B cell (primary cell): ENCODE measurements at regions not wholly inside any gene's neighbourhood (a gene's known extent, or its start where the extent isn't known, plus 50 kb on each side); places are given as distances from the start of the nearest gene placed in this dataset.

Source experiments
- ATAC-seq: fragments of 200-7000 bp; cut with Tn5 transposase; one replicate; pipeline ENCODE4 v1.10.0; 2021; ENCODE audit warnings: low read depth, mild to moderate bottlenecking, moderate number of reproducible peaks, moderate library complexity
- CTCF ChIA-PET: fragments of 350-600 bp; sonication (Branson Sonifier 250); formaldehyde crosslinking; loops from one replicate; lab custom pipeline; 2021; ENCODE audit warnings: antibody characterized with exemption, inconsistent platforms; lab: Charles Lee
- POLR2A ChIA-PET: fragments of 350-600 bp; sonication (Branson Sonifier 250); formaldehyde crosslinking; loops from one replicate; lab custom pipeline; 2021; ENCODE audit warnings: antibody characterized with exemption; lab: Charles Lee
- DNase-seq: peaks from one replicate; pipeline ENCODE4 v3.0.0; 2013
- H2AFZ ChIP-seq: 2 replicates; pipeline ENCODE4 v1.6.1; 2012; ENCODE audit warnings: mild to moderate bottlenecking, low read depth, low read length; ENCODE audit not compliant: insufficient read depth, poor library complexity, severe bottlenecking
- H3K27ac ChIP-seq, 2 donors: 1 replicate in 1 of 2; 2 replicates in 1 of 2; pipeline ENCODE4 v1.5.1; 2012 to 2013; ENCODE audit warnings: low read length in 2 of 2, mild to moderate bottlenecking in 2 of 2, moderate library complexity in 1 of 2
- H3K27me3 ChIP-seq, 4 experiments: fragments of 200-600 bp in 1 of 4; sonication (generic) in 1 of 4; replicated peaks in 1 of 4; 1 replicate in 2 of 4; 2 replicates in 2 of 4; pipeline versions ENCODE4 v1.6.1 to v1.7.0; 2013 to 2016; ENCODE audit warnings: low read length in 3 of 4, mild to moderate bottlenecking in 2 of 4, mixed read lengths in 1 of 4, moderate library complexity in 1 of 4; ENCODE audit not compliant: insufficient read depth in 4 of 4, control insufficient read depth in 3 of 4; ENCODE audit errors: control extremely low read depth in 1 of 4
- H3K36me3 ChIP-seq, 2 experiments: replicated peaks in 1 of 2; 1 replicate in 1 of 2; 2 replicates in 1 of 2; pipeline versions ENCODE4 v1.6.1 to v1.7.1; 2013; ENCODE audit warnings: low read length in 1 of 2; ENCODE audit not compliant: insufficient read depth in 2 of 2, control insufficient read depth in 1 of 2; ENCODE audit errors: control extremely low read depth in 1 of 2, extremely low read depth in 1 of 2
- H3K4me1 ChIP-seq, 2 donors: fragments of 200-600 bp in 1 of 2; sonication (generic) in 1 of 2; 1 replicate in 1 of 2; 2 replicates in 1 of 2; pipeline versions ENCODE4 v1.5.1 to v1.6.1; 2013 to 2017; ENCODE audit warnings: low read length in 2 of 2; ENCODE audit not compliant: control insufficient read depth in 2 of 2, insufficient read depth in 2 of 2
- H3K4me2 ChIP-seq: replicated peaks from 2 replicates; pipeline ENCODE3; 2012; ENCODE audit warnings: mild to moderate bottlenecking, low read depth, low read length; ENCODE audit not compliant: poor library complexity, severe bottlenecking
- H3K4me3 ChIP-seq, 5 experiments: fragments of 200-600 bp in 1 of 5; sonication (generic) in 1 of 5; 1 replicate in 3 of 5; 2 replicates in 2 of 5; pipeline versions ENCODE4 v1.5.1 to v1.7.0; 2011 to 2016; ENCODE audit warnings: low read length in 4 of 5, mild to moderate bottlenecking in 4 of 5, low read depth in 2 of 5, control low read depth in 1 of 5, moderate library complexity in 1 of 5; ENCODE audit not compliant: insufficient read depth in 1 of 5; ENCODE audit errors: control extremely low read depth in 1 of 5, extremely low read depth in 1 of 5
- H3K79me2 ChIP-seq: fragments of 200-600 bp; sonication (generic); one replicate; pipeline ENCODE4 v1.6.0; 2016; ENCODE audit warnings: low read length; ENCODE audit not compliant: control insufficient read depth, insufficient read depth
- H3K9ac ChIP-seq: fragments of 200-600 bp; sonication (generic); 2 replicates; pipeline ENCODE4 v1.6.1; 2017; ENCODE audit warnings: mild to moderate bottlenecking, low read length, moderate library complexity
- H3K9me3 ChIP-seq, 3 donors: one replicate each; pipeline versions ENCODE4 v1.6.1 to v1.7.1; 2013; ENCODE audit warnings: low read length in 2 of 3; ENCODE audit not compliant: control insufficient read depth in 2 of 3, insufficient read depth in 1 of 3; ENCODE audit errors: control extremely low read depth in 1 of 3
- H4K20me1 ChIP-seq: 2 replicates; pipeline ENCODE4 v1.6.0; 2012; ENCODE audit warnings: mild to moderate bottlenecking, low read length; ENCODE audit not compliant: insufficient read depth, control insufficient read depth, poor library complexity, severe bottlenecking
- H3K27ac Mint-ChIP-seq: one replicate; pipeline ENCODE4 v1.8.0; 2021; ENCODE audit warnings: mixed read lengths
- H3K27me3 Mint-ChIP-seq: one replicate; pipeline ENCODE4 v1.8.0; 2021; ENCODE audit warnings: mixed read lengths
- H3K4me1 Mint-ChIP-seq: one replicate; pipeline ENCODE4 v1.8.0; 2021; ENCODE audit warnings: mixed read lengths
- H3K4me3 Mint-ChIP-seq: one replicate; pipeline ENCODE4 v1.8.0; 2021; ENCODE audit warnings: mixed read lengths
- H3K9me3 Mint-ChIP-seq: one replicate; pipeline ENCODE4 v1.8.0; 2022; ENCODE audit warnings: mixed read lengths; ENCODE audit not compliant: insufficient read depth
- EZH2 ChIP-seq: IDR thresholded peaks from 2 replicates; pipeline ENCODE4 v1.6.1; 2012; ENCODE audit warnings: borderline replicate concordance, low read depth, mild to moderate bottlenecking, moderate library complexity, low read length; ENCODE audit not compliant: insufficient read depth, poor library complexity, severe bottlenecking
- WGBS: methylation state at CpG from one replicate; pipeline ENCODE4 v1.1.5; 2013; ENCODE audit warnings: missing lambda C conversion rate; ENCODE audit not compliant: insufficient coverage; 5-methylcytosine and 5-hydroxymethylcytosine counted together
- intact Hi-C: fragments of 100-400 bp; cut with micrococcal nuclease; formaldehyde crosslinking; loops from one replicate; pipeline ENCODE4 v1.10.0; 2022
- TF ChIP-seq, protein P1 (sequence below): fragments of 200-600 bp; IDR thresholded peaks from one replicate; pipeline ENCODE4 v1.8.0; 2022; ENCODE audit warnings: antibody characterized with exemption, mild to moderate bottlenecking

DNA sequence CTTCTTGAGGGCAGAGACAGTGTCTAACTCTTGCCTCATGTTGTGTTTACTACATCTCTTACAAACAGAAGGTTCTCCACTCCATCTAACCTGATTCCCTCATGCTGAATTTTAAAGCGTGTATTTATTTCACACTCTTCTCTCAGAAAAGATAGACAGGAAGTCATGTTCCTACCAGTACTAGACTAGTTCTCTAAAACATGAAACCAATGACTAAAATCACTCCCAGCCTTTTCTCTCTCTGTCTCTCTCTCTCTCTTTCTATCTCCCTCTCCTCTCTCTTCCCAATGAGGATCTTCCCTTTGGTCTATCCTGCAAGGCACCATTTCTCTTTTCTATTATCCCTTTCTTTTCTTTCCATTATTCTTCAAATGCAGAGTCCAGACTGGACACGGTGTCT is 391.9 kb upstream of the CADM1 start:
- no peaks in the 10 kb centered on the region for H3K4me1 ChIP-seq
- Mint-ChIP-seq H3K4me1 (no peaks in the 10 kb centered on the region), H3K27ac (no peak overlapping the region), H3K27me3 (no peaks in the 10 kb centered on the region), H3K9me3 (no peaks in the 10 kb centered on the region), H3K4me3 (no peak overlapping the region)
- DNase-seq: no peak
- H3K9ac ChIP-seq: no peak overlapping the region
- no peaks in the 10 kb centered on the region for H3K36me3 ChIP-seq
- TF ChIP-seq, protein P1, sequence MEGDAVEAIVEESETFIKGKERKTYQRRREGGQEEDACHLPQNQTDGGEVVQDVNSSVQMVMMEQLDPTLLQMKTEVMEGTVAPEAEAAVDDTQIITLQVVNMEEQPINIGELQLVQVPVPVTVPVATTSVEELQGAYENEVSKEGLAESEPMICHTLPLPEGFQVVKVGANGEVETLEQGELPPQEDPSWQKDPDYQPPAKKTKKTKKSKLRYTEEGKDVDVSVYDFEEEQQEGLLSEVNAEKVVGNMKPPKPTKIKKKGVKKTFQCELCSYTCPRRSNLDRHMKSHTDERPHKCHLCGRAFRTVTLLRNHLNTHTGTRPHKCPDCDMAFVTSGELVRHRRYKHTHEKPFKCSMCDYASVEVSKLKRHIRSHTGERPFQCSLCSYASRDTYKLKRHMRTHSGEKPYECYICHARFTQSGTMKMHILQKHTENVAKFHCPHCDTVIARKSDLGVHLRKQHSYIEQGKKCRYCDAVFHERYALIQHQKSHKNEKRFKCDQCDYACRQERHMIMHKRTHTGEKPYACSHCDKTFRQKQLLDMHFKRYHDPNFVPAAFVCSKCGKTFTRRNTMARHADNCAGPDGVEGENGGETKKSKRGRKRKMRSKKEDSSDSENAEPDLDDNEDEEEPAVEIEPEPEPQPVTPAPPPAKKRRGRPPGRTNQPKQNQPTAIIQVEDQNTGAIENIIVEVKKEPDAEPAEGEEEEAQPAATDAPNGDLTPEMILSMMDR: no peak
- no peak for TF ChIP-seq EZH2
- no peaks in the 10 kb centered on the region for H3K27me3 ChIP-seq
- H4K20me1 ChIP-seq: no peaks in the 10 kb centered on the region
- H3K9me3 ChIP-seq: peaks cover 0 to 3% (median 0%) of the 10 kb centered on the region in 3 donors
- intact Hi-C loops: no loop called here
- whole genome bisulfite sequencing: 72% methylated on average over 2 of the region's 2 CpGs
- no peak overlapping the region for H3K4me3 ChIP-seq
- ChIA-PET CTCF (no interaction called here), POLR2A (no interaction called here)
- no peak overlapping the region for H3K27ac ChIP-seq
- no peak overlapping the region for H3K4me2 ChIP-seq
- no peaks in the 10 kb centered on the region for H3K79me2 ChIP-seq
- ATAC-seq: no peak
- H2AFZ ChIP-seq: no peak overlapping the region

DNA sequence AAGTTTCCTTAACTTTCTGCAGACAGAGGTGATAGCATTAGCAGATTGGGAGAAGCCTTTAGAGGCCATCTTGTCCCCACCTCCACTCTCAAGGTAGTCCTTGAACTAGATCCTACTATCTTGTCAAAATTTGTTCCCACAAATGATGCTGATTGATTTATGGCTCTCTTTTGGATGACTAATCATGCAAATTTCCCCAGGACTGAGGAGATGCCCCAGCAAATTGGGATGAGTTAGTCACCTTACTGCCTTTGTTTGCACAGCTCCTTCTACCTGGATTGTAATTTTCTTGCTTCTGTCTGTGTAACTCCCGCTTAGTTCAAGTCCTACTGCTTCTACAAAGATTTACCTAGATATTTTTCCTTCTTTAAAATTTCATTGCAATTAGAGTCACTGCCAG is 391.4 kb upstream of the CADM1 start:
- no peak overlapping the region for H3K4me3 ChIP-seq
- no peaks in the 10 kb centered on the region for H3K9me3 Mint-ChIP-seq
- TF ChIP-seq, protein P1: no peak
- POLR2A ChIA-PET: no interaction called here
- no peak overlapping the region for H3K27ac Mint-ChIP-seq
- H4K20me1 ChIP-seq: no peaks in the 10 kb centered on the region
- no peak for ATAC-seq
- no peaks in the 10 kb centered on the region for H3K4me1 ChIP-seq
- no peaks in the 10 kb centered on the region for H3K27me3 Mint-ChIP-seq
- H3K4me3 Mint-ChIP-seq: no peak overlapping the region
- peaks cover 0 to 3% (median 0%) of the 10 kb centered on the region in 3 donors for H3K9me3 ChIP-seq
- intact Hi-C loops: no loop called here
- H3K9ac ChIP-seq: no peak overlapping the region
- no peaks in the 10 kb centered on the region for H3K27me3 ChIP-seq
- no peak overlapping the region for H3K4me2 ChIP-seq
- no peaks in the 10 kb centered on the region for H3K79me2 ChIP-seq
- H3K27ac ChIP-seq: no peak overlapping the region
- WGBS: no CpG with 5 or more reads among the region's 1 CpG
- no peaks in the 10 kb centered on the region for H3K4me1 Mint-ChIP-seq
- CTCF ChIA-PET: no interaction called here
- DNase-seq: no peak
- H2AFZ ChIP-seq: no peak overlapping the region
- no peaks in the 10 kb centered on the region for H3K36me3 ChIP-seq
